HuH-7.5 (cell line): ENCODE measurements at regions not wholly inside any gene's neighbourhood (a gene's known extent, or its start where the extent isn't known, plus 50 kb on each side); places are given as distances from the start of the nearest gene placed in this dataset.

Experiments used
- DNase-seq: peaks from one replicate; pipeline ENCODE4 v3.0.0; 2011; ENCODE audit warnings: low spot score

- no peak for DNase-seq
Observed at GRCh38 chr10:78320506-78320905, 286.8 kb downstream of the RPS24 start.

- DNase-seq, result no peak
Observed at GRCh38 chr10:78321000-78321399, 287.3 kb downstream of the RPS24 start.

GRCh38 chr10:78321500-78321899 lies 287.8 kb downstream of the RPS24 start:
- no peak for DNase-seq

GRCh38 chr10:78326372-78326771 lies 292.7 kb downstream of the RPS24 start:
- DNase-seq, result no peak

- DNase-seq, result no peak
Observed at GRCh38 chr10:78327778-78328591, 294.3 kb downstream of the RPS24 start.

- no peak for DNase-seq
Observed at GRCh38 chr10:78328592-78329404, 295.1 kb downstream of the RPS24 start.

- no peak for DNase-seq
Observed at GRCh38 chr10:78330884-78331283, 297.2 kb downstream of the RPS24 start.

- DNase-seq, result no peak
Observed at GRCh38 chr10:78331391-78331922, 297.8 kb downstream of the RPS24 start.

- DNase-seq, result no peak
Observed at GRCh38 chr10:78332012-78332411, 298.3 kb downstream of the RPS24 start.

GRCh38 chr10:78332657-78333056 lies 299.0 kb downstream of the RPS24 start:
- no peak for DNase-seq

- DNase-seq, result no peak
Observed at GRCh38 chr10:78333362-78334143, 299.9 kb downstream of the RPS24 start.

- DNase-seq, result no peak
Observed at GRCh38 chr10:78335371-78335690, 301.7 kb downstream of the RPS24 start.

- no peak for DNase-seq
Observed at GRCh38 chr10:78335691-78336401, 302.2 kb downstream of the RPS24 start.

- DNase-seq, result no peak
Observed at GRCh38 chr10:78336402-78336791, 302.7 kb downstream of the RPS24 start.

- DNase-seq, result no peak
Observed at GRCh38 chr10:78337016-78337415, 303.4 kb downstream of the RPS24 start.

GRCh38 chr10:78337646-78338391 lies 304.2 kb downstream of the RPS24 start:
- DNase-seq, result no peak

- DNase-seq, result no peak
Observed at GRCh38 chr10:78338717-78339116, 305.1 kb downstream of the RPS24 start.

- DNase-seq, result no peak
Observed at GRCh38 chr10:78339251-78339650, 305.6 kb downstream of the RPS24 start.

GRCh38 chr10:78341953-78342614 lies 308.4 kb downstream of the RPS24 start:
- DNase-seq, result no peak
